NB4 (cell line): ENCODE measurements at regions not wholly inside any gene's neighbourhood (a gene's known extent, or its start where the extent isn't known, plus 50 kb on each side); places are given as distances from the start of the nearest gene placed in this dataset.

Experiments
- CTCF ChIP-seq: IDR thresholded peaks from one replicate; pipeline ENCODE4 v1.5.1; 2012; ENCODE audit warnings: low read depth, low read length
- MYC ChIP-seq: IDR thresholded peaks from 2 replicates; pipeline ENCODE4 v1.6.1; 2011; ENCODE audit warnings: low read depth, low read length
- POLR2A ChIP-seq: IDR thresholded peaks from 2 replicates; pipeline ENCODE4 v1.6.1; 2011; ENCODE audit warnings: mild to moderate bottlenecking; ENCODE audit not compliant: insufficient read length; ENCODE audit errors: extremely low read depth

- no peak for TF ChIP-seq MYC
- no peak for TF ChIP-seq POLR2A
- TF ChIP-seq CTCF: no peak
These were observed 325.9 kb downstream of the RPS6KC1 start for GRCh38 chr1:213376862-213377372.
